Inferior parietal cortex (tissue), 1 donor: ENCODE measurements at regions not wholly inside any gene's neighbourhood (a gene's known extent, or its start where the extent isn't known, plus 50 kb on each side); places are given as distances from the start of the nearest gene placed in this dataset.

Experiments
- DNase-seq: peaks from one replicate; pipeline ENCODE4 v3.0.0-alpha.2; 2016; ENCODE audit errors: extremely low spot score

DNA sequence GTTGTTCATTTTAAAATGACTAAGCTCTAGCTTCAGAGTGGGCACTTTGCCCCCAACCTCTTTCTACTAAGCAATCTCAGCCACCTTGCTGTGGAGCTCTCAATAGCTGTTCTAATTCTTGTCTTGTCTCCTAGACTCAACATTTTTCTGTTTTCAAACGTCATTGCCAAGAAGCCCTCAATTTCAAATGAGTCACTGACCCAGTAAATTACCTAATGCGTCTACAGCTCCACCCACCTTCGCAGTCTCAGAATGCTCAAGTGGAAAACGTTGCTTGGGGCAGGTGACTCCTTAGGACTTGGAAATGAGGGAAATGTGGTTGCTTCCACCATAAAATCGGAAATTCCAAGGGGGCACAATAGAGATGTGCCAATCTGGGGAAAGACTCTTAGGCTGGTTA is 59.0 kb downstream of the ING2 start:
- DNase-seq: no peak

DNA sequence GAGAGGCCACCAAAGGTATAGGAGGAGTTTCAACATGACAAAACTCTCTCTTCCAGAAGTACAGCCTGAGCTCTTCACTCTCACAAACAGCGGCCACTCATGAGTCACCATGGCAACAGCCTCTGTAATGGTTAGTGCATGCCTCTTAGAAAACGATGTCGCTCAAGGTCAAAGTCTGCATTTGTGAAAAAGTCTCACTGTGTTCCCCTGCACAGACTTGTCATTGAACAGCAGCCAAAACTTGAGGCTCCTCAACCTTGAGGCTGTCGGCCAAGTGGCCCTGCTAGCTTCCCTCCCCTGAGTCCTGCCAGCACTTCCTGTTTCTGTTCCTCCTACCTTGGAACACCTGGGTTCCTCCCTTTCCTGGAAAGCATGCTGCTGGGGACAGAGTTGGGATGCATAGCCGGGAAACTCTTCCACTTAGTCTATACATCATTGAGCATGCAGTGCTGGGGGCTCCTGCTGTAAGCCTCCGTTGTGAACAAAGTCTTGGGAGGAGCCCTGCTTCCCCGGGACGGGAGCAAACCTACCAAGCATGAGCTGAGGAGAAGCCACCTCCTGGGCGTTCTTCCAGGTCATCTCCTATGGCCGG is 66.6 kb downstream of the ING2 start:
- no peak for DNase-seq

DNA sequence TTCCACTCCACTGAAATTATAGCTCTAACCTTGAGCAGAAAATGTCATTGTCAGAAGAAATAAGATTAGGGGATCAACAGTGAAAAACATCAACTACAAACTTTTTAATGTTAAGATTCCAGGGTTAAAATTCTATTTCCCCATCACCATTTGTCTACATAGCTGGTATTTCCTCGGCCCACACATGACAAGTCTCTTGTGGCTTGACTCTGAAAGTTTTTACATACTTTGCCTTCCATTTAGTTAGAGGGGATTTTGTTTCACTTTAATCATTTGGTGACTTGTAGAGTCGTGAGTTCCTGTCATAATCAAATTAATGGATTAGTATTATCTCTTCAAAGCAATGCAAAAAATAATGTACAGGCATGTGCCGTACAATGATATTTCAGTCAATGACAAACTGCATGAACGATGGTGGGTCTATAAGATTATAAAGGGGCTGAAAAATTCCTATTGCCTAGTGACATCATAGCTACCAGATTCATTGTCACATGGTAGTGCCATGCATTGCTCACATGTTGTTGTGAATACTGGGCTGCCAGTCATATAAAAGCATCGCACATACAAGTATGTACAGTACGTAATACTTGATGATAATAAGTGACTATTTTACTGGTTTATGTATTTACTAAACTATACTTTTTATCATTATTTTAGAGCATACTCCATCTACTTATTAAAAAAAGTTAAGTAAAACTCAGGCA is 72.0 kb downstream of the ING2 start:
- no peak for DNase-seq

DNA sequence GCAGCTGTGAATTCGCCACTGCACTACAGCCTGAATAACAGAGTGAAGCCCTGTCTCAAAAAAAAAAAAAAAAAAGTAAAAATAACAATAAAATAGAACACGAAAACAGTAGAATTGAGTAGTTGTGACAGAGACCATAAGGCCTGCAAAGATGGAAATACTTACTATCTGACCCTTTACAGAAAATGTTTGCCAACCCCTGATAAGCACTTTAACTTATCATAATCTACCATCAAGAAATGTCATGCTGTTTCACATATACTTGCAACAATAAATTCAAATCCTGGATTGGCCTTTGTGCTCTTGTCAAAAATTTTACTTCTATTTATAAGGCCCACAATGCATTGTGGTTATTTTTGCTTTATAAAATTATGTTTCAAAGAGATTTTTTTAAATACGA is 75.5 kb downstream of the ING2 start:
- DNase-seq: no peak

DNA sequence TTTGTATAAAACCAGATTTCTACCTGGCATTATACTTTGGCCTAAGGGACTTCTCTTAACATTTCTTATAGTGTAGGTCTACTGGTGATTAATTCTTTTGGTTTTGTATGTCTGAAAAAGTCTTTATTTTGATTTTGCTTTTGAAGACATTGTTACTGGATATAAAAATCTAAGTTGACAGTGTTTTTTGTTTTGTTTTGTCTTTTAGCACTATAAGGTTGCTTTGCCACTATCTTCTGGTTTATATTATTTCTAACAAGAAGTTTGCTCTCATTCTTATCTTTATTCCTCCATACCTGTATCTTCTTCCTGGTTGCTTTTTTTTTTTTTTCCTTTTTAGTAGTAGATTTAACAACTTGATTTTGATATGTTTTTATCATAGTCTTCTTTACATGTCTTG is 76.0 kb downstream of the ING2 start:
- no peak for DNase-seq

DNA sequence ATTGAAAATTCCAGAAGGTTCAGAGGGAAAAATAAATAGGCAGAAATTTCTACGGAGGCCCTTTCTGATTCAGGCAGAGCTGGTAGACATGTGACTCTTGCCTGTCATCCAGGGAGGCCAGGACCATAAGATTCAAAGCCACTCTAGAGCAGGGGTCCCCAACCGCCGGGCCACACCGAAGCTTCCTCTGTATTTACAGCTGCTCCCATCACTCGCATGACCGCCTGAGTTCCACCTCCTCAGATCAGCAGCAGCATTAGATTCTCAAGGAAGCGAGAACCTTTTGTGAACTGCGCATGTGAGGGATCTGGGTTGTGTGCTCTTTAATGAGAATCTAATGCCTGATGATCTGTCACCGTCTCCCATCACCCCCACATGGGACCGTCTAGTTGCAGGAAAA is 72.2 kb downstream of the RWDD4 start:
- DNase-seq: no peak

DNA sequence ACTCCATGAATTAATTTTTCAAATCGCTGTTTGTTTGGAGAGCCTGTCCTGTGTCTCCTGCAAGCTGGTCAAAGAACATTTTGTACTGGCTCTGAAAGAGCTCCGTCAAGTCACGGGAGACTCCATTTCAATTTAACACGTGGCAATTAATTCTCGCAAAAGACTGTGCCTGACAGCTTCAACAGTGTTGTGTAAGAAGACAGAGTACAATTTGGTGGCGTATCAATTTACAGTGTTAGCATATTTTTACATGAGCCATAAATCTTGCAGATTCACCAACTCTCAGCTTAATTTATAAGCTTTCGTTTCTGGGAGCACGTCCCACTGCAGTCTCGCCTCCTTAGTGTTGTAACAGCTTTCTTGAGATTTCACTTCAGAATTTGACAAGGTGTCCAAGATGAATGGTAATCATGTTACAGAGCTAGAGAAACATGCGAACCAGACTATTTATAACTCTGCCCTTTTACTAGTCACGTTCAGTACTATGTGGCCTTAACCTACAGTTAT is 70.8 kb downstream of the RWDD4 start:
- DNase-seq: peak; percentile 55

DNA sequence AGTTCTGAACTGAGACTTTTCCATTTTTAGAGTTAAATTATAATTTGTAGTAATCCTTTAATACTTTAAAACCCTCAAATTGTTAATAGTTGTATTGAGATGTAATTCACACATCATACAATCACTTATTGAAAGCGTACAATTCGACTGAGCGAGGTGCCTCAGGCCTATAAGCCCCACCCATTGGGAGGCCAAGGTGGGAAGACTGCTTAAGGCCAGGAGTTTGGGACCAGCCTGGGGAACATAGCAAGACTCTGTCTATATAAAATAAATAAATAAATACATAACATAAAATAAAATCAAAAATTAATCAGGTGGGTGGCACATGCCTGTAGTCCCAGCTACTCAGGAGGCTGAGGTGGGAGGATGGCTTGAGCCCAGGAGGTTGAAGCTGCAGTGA is 70.3 kb downstream of the RWDD4 start:
- DNase-seq: no peak

DNA sequence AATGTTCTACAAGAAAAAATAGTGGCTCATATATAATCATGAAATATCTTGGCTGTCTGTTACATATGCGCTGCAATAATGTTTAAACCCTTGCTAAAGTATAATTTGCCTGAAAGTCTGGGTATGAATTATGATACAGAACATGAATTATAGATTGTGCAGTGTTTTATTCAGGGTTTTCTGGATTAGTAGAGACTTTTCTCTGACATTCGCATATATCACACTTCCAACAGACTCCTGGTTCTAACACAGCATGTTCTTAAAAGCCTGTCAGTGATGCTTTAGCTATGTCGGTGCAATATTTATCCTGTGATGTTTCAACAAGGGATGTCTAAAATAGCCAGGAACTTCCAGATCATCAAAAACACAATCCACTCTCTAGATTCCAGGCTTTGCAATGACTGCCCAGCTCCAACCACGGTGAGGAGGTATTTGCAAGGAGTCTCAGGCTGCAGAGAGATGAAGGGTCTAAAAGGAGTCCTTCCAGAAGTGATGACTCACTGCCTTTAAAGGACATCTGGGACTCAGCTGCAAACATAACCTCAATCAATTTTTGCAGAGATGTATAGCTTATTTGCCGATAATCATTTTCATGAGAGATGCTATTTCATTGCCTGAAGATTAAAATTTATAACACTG is 69.4 kb downstream of the RWDD4 start:
- peak; percentile 9 for DNase-seq
